Panc1 (cell line): ENCODE measurements at regions not wholly inside any gene's neighbourhood (a gene's known extent, or its start where the extent isn't known, plus 50 kb on each side); places are given as distances from the start of the nearest gene placed in this dataset.

Experiments used
- POLR2AphosphoS5 ChIP-seq: IDR thresholded peaks from 2 replicates; pipeline ENCODE4 v1.6.1; 2012; ENCODE audit warnings: mild to moderate bottlenecking, low read depth, low read length, moderate library complexity
- SIN3A ChIP-seq: IDR thresholded peaks from 2 replicates; pipeline ENCODE4 v1.6.1; 2012; ENCODE audit warnings: low read depth, mild to moderate bottlenecking, low read length, moderate library complexity, borderline replicate concordance; ENCODE audit not compliant: insufficient read depth
- TF ChIP-seq, protein P1 (sequence below): fragments of 450-650 bp; IDR thresholded peaks from 2 replicates; pipeline ENCODE4 v1.5.1; 2017; ENCODE audit warnings: mild to moderate bottlenecking
- TF ChIP-seq, protein P2 (sequence below), 2 experiments: IDR thresholded peaks; 2 replicates each; pipeline ENCODE4 v1.6.1; 2011 to 2012; ENCODE audit warnings: low read depth in 2 of 2, control low read depth in 1 of 2, low read length in 1 of 2, mild to moderate bottlenecking in 1 of 2, moderate library complexity in 1 of 2; ENCODE audit not compliant: insufficient read depth in 1 of 2

DNA sequence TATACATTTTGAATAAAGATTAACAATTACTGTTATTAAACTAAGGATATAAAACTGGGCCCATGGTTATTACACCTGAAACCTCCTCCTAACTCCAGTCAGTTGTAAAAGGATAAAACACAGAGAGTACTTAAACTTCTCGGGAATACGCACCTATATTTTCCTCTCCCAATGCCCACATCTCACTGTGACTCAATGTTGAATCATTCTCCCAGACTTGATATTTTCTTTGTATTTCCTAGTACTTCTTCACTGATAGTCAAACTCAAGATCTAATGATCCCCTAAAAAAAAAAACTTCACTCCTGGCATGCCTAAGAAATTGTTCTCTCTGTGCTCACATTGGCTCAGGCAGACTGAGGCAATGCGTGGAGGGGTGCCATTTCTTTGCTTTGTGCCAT is 212.5 kb upstream of the DKK2 start:
- TF ChIP-seq, protein P1, sequence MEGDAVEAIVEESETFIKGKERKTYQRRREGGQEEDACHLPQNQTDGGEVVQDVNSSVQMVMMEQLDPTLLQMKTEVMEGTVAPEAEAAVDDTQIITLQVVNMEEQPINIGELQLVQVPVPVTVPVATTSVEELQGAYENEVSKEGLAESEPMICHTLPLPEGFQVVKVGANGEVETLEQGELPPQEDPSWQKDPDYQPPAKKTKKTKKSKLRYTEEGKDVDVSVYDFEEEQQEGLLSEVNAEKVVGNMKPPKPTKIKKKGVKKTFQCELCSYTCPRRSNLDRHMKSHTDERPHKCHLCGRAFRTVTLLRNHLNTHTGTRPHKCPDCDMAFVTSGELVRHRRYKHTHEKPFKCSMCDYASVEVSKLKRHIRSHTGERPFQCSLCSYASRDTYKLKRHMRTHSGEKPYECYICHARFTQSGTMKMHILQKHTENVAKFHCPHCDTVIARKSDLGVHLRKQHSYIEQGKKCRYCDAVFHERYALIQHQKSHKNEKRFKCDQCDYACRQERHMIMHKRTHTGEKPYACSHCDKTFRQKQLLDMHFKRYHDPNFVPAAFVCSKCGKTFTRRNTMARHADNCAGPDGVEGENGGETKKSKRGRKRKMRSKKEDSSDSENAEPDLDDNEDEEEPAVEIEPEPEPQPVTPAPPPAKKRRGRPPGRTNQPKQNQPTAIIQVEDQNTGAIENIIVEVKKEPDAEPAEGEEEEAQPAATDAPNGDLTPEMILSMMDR = no peak
- TF ChIP-seq POLR2AphosphoS5 (no peak), SIN3A (no peak)
- TF ChIP-seq, protein P2, sequence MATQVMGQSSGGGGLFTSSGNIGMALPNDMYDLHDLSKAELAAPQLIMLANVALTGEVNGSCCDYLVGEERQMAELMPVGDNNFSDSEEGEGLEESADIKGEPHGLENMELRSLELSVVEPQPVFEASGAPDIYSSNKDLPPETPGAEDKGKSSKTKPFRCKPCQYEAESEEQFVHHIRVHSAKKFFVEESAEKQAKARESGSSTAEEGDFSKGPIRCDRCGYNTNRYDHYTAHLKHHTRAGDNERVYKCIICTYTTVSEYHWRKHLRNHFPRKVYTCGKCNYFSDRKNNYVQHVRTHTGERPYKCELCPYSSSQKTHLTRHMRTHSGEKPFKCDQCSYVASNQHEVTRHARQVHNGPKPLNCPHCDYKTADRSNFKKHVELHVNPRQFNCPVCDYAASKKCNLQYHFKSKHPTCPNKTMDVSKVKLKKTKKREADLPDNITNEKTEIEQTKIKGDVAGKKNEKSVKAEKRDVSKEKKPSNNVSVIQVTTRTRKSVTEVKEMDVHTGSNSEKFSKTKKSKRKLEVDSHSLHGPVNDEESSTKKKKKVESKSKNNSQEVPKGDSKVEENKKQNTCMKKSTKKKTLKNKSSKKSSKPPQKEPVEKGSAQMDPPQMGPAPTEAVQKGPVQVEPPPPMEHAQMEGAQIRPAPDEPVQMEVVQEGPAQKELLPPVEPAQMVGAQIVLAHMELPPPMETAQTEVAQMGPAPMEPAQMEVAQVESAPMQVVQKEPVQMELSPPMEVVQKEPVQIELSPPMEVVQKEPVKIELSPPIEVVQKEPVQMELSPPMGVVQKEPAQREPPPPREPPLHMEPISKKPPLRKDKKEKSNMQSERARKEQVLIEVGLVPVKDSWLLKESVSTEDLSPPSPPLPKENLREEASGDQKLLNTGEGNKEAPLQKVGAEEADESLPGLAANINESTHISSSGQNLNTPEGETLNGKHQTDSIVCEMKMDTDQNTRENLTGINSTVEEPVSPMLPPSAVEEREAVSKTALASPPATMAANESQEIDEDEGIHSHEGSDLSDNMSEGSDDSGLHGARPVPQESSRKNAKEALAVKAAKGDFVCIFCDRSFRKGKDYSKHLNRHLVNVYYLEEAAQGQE (IDR thresholded peaks at IDR 0.05; ENCODE audit: insufficient read depth in 1 of 2, low read depth in 2 of 2, low read length in 1 of 2) = no peak
